ENCODE measurements at regions not wholly inside any gene's neighbourhood (a gene's known extent, or its start where the extent isn't known, plus 50 kb on each side); places are given as distances from the start of the nearest gene placed in this dataset.
A peak's percentile ranks its signal among the peaks of the same experiment; 100 is the strongest.

DNA sequence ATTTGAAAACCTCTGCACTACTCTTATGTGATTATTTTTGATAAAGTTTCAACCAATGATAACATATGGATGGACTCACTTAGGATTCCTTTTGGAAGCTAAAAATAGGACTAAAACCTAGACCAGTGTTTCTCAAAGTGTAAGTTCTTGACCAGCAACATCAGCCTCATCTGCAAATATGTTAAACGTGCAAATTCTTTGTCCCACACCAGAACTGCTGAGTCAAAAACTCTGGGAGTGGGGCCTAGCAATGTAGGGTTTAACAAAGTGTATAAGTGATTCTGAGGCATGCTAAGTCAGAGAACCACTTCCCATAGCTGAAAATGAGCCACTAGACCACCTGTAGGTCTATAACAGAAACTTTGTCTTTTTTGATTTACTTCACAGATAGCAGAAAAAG is 1247.2 kb upstream of the PIK3C3 start:
- no peak for TF ChIP-seq CTCF (IDR thresholded peaks at IDR 0.05; ENCODE audit: low read depth, low read length)
- H3K4me3 ChIP-seq (replicated peaks in 1 of 2; ENCODE audit: low read depth in 2 of 2, low read length in 2 of 2) = no peak overlapping the region

DNA sequence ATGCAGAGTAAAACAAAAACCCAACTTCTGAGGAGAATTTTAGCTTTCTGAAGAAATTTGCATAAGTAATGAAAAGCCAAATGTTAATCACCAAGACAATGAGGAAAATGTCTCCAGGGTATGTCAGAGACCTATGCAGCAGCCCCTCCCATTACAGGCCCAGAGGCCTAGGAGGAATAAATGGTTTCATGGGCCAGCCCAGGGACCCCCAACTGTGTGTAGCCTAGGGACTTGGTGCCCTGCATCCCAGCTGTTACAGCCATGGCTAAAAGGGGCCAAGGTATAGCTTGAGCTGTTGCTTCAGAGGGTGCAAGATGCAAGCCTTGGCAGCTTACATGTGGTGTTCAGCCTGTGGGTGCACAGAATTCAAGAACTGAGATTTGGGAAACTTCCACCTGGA is 1256.9 kb upstream of the PIK3C3 start:
- no peak overlapping the region for H3K4me3 ChIP-seq (replicated peaks in 1 of 2; ENCODE audit: low read depth in 2 of 2, low read length in 2 of 2)
- DNase-seq (ENCODE audit: low read depth in 2 of 2) = no peak
- TF ChIP-seq CTCF (IDR thresholded peaks at IDR 0.05; ENCODE audit: low read depth, low read length) = no peak

More for the DNA sequence above, 1247.2 kb upstream of the PIK3C3 start:
- DNase-seq (ENCODE audit: low read depth in 2 of 2) = no peak

DNA sequence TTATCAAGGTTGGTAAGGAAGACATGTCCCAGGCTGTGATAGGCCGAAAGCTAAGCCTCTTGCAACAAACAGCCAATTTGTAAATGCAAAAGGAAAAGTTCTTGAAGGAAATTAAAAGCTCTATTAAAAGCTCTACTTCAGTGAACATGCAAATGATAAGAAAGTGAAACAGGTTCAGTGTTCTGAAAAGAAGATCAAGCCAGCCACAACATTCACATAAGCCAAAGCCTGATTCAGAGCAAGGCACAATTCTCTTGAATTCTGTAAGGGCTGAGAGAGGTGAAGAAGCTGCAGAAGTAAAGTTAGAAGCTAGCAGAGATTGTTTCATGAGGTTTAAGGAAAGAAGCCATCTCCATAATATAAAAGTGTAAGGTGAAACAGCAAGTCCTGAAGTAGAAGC is 1259.5 kb upstream of the PIK3C3 start:
- no peak overlapping the region for H3K4me3 ChIP-seq (replicated peaks in 1 of 2; ENCODE audit: low read depth in 2 of 2, low read length in 2 of 2)
- no peak for TF ChIP-seq CTCF (IDR thresholded peaks at IDR 0.05; ENCODE audit: low read depth, low read length)
- no peak for DNase-seq (ENCODE audit: low read depth in 2 of 2)

DNA sequence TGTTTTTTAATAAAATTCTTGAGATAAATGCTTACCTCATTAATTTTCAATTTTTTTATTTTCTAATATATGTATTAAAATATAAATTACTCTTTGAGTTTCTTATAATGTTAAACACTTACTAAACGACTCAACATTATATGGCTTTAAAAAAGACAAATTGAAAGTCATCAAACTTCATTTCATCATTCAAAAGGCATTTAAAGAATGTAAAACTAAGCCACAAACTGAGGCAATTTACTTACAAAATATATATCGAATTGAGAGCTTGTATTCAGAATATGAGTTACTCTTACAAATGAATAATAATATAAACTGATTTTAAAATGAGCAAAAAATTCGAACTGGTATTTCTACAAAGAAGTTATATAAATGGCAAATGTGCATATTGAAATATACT is 1262.2 kb upstream of the PIK3C3 start:
- peak in 1 of 2 donors; percentile 30 for DNase-seq (ENCODE audit: low read depth in 2 of 2)
- H3K4me3 ChIP-seq (replicated peaks in 1 of 2; ENCODE audit: low read depth in 2 of 2, low read length in 2 of 2) = no peak overlapping the region
- no peak for TF ChIP-seq CTCF (IDR thresholded peaks at IDR 0.05; ENCODE audit: low read depth, low read length)

GRCh38 chr18:40690062-40690461 is 1265.0 kb upstream of the PIK3C3 start:
- H3K4me3 ChIP-seq (replicated peaks in 1 of 2; ENCODE audit: low read depth in 2 of 2, low read length in 2 of 2) = no peak overlapping the region
- no peak for TF ChIP-seq CTCF (IDR thresholded peaks at IDR 0.05; ENCODE audit: low read depth, low read length)

DNA sequence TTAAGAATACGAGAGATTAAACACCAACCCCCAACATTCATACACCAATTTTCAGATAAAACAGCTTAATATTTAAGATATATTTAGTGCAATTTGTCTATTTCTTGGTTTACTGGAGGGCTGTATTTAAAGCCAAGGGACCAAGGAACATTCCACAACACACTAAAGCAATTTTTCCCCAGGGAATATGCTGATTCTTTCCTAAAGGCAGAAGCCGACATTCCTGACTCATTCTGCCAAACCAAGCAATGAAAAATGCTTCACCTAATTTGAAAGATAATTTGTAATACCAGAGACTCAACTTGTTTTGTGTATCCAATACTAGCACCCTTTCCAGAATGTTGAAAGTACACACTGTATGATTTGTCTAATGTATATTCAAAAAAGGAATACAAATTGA is 1267.6 kb upstream of the PIK3C3 start:
- no peak for TF ChIP-seq CTCF (IDR thresholded peaks at IDR 0.05; ENCODE audit: low read depth, low read length)
- no peak overlapping the region for H3K4me3 ChIP-seq (replicated peaks in 1 of 2; ENCODE audit: low read depth in 2 of 2, low read length in 2 of 2)
- peak; percentile 29 to 61 for DNase-seq (ENCODE audit: low read depth in 2 of 2)

More at GRCh38 chr18:40690062-40690461, 1265.0 kb upstream of the PIK3C3 start:
- no peak for DNase-seq (ENCODE audit: low read depth in 2 of 2)

GRCh38 chr18:40686836-40687235 is 1268.2 kb upstream of the PIK3C3 start:
- no peak for DNase-seq (ENCODE audit: low read depth in 2 of 2)
- TF ChIP-seq CTCF (IDR thresholded peaks at IDR 0.05; ENCODE audit: low read depth, low read length) = no peak
- H3K4me3 ChIP-seq (replicated peaks in 1 of 2; ENCODE audit: low read depth in 2 of 2, low read length in 2 of 2) = no peak overlapping the region
